ENCODE measurements at regions not wholly inside any gene's neighbourhood (a gene's known extent, or its start where the extent isn't known, plus 50 kb on each side); places are given as distances from the start of the nearest gene placed in this dataset.

DNA sequence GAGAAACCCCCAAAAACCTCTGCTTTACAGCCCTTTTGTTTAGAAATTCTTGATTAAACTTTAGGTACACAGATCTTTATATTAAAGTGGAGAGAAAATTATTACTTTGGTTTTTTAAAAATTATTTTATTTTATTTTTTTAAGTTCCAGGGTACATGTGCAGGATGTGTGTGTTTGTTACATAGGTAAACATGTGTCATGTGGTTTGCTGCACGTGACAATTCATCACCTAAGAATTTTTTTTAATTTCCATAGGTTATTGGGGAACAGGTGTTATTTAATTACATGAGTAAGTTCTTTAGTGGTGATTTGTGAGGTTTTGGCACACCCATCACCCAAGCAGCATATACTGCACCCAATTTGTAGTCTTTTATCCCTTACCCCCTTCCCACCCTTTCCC, 581.7 kb downstream of the CSNK1G3 start:
- H3K4me3 ChIP-seq (ENCODE audit: low read depth, low read length), result no peak overlapping the region

DNA sequence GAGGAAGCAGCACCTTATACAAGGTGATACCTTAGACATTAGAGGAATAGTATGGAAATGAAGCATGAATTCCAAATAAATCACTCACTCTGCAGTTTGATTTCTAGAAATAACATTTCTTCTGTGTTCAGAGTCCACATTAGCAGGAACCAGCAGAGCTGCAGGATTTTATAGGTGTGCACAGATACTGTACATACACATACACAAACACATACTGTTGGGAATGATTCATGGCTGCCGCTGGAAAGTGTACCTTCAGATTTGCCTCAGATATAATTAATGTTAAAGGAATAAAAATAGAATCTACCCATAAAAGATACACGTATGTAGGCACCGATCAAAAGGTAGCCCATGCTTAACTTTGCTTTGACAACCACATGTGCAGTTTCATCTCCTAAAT, 578.1 kb downstream of the CSNK1G3 start:
- no peak overlapping the region for H3K4me3 ChIP-seq (ENCODE audit: low read depth, low read length)

DNA sequence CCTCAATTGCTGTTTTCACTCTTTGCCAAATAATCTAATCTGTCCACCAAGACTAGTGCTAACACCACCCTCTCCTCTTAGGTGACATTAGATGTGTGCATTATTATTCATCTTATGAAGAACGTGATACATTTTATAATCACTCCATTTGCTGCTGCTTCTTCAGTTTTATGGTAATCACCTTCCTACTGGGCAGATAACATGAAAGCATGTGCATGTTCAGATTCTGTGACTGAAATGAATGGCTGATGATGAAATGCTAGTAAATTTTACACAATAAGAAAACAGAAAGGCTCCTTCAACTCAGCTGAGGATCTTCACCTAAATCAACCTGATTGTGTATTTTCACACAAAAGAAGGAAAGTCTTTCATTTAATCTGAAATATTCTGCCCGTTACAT, 577.6 kb downstream of the CSNK1G3 start:
- H3K4me3 ChIP-seq (ENCODE audit: low read depth, low read length), result no peak overlapping the region

DNA sequence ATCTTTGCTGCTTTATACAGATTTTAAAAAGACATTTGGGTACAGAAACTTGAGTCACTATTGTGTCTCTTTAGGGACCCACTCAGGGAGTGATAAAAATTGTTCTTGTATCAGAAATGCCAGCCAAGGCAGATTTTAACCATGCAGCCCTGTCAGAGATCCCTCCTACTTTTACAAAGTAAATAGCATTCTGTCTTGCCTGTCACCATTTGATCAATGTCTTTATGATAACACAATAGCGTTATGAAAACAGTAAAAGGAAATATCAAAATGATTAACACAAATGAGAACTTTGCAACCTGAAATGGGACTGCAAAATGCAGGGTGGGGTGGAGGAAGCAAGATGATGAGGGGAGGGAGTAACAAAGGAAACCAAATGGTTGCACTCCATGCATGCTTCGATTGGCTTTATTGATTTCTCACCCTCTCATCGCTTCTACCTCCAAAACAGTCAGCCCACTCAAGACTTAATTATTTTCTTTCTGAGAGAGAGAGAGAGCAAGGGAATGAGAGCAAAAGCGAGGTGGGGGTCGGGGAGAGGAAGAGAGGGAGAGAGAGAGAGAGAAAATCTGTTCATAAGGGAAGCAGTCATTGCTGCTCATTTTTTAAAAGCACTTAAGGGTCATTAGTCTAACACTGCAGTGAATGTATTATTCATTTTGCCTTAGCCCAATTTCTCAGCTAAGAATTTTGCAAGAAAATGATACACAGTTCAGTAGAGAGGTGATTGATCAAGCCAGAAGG, 576.5 kb downstream of the CSNK1G3 start:
- no peak overlapping the region for H3K4me3 ChIP-seq (ENCODE audit: low read depth, low read length)

DNA sequence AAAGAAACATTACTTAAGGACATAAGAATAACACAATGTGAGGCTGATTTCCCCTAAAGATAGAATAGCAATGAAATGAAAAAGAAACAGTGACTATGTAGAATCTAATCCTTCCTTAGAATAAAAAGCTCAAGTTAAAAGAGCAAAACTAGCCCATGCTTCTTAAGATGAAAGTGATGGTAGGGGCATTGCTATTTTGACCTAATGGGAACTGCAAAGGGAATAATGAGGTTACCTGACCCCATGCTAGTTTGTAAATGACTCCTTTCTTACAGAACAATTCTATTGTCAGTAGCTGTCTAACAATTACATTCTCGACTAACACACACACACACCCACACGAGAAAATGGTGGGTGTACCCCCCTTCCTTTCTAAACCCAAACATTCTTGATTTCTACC, 575.8 kb downstream of the CSNK1G3 start:
- H3K4me3 ChIP-seq (ENCODE audit: low read depth, low read length), result no peak overlapping the region

DNA sequence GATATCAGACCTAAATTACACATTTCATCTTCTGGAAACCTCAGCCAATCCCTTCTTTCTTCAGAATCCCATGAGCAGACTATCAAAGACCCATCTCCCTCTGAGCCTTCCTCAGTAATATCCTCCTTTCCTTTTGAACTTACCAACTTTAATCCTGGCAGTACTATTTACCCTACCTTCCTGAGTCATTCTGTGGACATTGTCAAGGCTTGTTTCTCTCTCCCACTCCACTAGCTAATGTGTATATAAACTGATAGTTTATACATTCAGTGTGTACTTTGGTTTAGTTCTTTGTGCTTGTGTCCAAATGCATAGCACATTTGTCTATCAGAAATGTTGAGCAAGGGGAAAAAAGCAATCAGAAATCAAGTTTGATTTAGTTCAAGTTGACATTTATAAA, 568.3 kb downstream of the CSNK1G3 start:
- H3K4me3 ChIP-seq (ENCODE audit: low read depth, low read length), result no peak overlapping the region

DNA sequence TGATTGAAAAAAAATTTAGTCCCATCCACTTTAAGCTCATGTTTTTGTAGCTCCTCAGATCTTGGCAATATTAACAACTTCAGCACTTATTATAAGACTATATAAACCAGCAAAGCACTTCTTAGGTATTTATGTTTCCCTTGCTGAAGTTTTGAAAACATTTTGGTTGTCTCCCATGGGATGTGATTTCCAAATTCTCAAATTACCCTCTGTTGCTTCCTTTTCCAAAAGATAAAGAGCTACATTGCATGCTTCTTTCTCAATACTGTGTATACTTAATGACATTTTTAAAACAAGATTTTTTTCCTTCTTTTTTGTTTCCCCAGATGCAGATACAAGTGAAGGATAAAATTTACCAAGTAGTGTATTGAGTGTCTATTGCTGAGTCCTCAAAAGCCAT, 567.1 kb downstream of the CSNK1G3 start:
- no peak overlapping the region for H3K4me3 ChIP-seq (ENCODE audit: low read depth, low read length)

DNA sequence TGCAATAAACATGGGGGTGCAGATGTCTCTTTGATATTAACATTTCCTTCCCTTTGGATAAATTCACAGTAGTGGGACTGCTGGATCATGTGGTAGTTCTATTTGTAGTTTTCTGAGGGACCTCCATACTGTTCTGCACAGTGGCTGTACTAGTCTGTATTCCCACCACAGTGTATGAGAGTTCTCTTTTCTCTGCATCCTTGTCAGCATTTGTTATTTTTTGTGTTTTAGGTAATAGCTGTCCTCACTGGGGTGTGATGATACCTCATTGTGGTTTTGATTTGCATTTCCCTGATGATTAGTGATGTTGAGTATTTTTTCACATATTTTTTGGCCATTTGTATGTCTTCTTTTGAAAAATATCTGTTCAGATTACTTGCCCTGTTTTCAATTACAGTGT, 562.5 kb downstream of the CSNK1G3 start:
- H3K4me3 ChIP-seq (ENCODE audit: low read depth, low read length), result no peak overlapping the region

DNA sequence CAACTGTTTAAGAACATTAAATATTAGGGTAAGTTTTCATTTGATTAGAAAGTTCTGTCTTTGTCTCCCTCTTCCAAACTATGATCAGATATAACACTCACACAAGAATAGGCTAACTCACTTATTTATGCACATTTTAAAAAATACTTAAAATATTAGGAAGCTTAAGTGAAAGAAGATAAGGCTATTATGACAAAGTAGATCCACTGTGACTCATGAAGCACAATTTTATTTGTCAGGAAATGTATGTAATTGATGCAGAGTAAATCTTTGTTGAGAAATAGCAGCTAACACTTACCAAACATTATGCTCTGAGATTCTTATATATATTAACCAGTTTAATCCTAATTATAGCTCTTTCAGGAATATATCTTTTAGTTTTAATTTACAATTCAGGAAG, 560.6 kb downstream of the CSNK1G3 start:
- H3K4me3 ChIP-seq (ENCODE audit: low read depth, low read length), result no peak overlapping the region

DNA sequence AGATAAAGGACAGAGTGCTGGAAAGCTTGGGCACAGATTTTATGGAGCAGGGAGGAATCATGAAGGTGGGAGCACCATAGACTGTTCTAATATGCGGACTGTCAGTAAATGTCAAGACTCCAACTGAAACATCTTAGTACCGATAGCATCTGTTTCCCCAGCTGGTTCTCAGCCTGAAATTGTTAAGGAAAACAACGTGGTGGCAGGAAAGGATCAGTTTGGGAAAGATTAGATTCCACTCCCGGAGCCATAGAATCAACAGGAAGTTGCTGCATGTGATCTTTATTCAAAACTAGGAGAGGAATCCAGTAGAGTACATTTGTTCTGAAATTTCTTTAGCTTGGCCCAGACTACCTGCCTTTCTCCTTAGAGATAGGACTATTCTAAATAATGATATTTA, 559.1 kb downstream of the CSNK1G3 start:
- H3K4me3 ChIP-seq (ENCODE audit: low read depth, low read length), result no peak overlapping the region

DNA sequence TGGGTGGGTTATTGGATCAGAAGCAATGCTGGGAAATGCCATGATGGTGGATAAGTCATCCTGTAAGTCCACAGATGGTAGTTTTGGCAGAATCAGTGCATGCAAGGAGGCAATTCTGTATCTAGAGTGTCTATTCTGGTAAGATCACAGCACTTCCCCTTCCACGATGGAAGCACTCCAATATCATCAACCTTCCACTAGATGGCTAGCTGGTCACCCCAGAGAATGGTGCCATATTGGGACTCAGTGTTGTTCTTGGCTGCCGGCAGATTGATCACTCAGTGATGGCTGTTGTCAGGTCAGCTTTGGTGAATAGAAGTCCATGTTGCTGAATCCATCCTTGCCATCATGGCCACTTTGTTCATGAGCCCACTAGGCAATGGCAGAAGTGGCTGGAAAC, 553.5 kb downstream of the CSNK1G3 start:
- H3K4me3 ChIP-seq (ENCODE audit: low read depth, low read length), result no peak overlapping the region

DNA sequence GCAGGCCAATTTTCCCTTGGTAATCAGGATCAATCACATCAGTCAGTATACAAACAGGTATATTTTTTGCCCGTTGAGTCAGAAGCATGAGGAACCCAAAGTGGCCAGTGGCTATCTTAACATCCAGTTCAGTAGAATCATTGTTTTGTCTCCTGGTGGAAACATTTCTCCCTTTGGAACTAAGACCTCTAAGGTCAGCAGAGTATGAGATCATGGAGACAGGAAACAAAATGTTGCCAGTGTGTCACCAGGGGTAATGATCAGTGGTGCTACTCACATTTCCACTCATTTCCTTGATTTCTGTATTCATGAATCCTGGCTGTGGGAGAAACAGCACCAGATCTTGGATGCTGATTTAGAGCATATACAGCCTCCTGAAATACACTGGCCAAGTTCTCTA, 553.0 kb downstream of the CSNK1G3 start:
- no peak overlapping the region for H3K4me3 ChIP-seq (ENCODE audit: low read depth, low read length)

DNA sequence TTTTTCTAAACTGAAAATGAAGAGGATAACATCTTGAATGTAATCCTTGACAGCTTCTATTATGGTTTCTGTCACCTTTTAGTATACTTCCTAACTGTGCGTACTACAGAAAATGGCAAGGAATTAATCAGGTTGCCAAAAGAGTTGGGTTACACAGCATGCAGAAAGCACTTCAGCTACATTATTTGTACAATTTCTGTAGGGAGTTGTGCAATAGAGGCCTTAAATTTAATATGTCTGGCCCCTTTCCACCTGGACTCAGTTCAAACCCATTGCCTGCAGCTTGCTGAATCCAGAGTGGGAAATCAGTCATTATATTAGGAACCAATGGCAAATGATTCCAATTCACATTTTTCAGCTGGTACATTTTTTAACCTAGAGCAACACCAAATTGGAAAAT, 549.7 kb downstream of the CSNK1G3 start:
- no peak overlapping the region for H3K4me3 ChIP-seq (ENCODE audit: low read depth, low read length)

DNA sequence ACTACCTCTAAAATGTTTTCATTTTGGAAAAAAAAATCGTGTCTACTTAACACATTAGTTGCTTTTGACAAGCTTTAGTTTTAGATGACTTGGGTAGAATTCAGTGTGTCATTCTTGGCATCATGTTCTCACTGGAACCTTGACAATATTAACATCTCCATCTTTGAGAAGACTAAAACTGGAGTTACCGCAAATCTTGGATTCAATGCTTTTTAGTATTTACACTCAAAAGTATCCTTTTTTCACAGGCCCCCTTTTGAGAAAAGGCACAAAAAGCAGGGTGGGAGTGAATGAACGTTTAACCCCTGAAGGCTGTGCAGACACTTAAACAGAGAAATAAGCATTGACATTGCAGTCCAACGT, 549.1 kb downstream of the CSNK1G3 start:
- H3K4me3 ChIP-seq (ENCODE audit: low read depth, low read length), result no peak overlapping the region

DNA sequence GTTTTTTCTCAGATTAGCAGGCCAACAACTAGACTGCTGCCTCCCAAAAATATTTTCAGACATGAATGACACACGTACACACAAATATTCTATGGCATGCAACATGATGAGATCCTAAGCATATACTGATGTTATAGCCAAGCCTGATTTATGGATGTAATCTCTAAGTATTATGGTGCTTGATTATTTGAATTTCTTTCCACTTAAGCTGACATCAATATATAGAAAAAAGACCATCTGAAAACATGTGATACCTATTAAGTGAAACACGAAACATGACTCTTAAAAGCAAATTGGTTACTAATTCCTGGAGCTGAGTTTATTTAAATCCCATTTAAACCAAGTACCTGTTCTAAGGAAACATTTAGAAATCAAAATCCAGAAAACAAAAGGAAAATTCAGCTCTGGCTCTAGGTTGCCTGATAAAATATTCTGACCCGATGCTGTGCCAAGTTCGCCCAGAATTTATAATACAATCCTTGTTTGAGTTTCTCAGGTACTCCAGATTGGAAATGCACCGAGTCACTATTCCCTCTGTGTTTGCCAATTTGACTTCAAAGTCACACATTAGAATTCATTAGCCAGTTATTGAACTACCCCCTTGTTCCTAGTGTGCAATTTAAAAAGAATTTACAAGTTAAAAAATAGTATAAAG, 548.6 kb downstream of the CSNK1G3 start:
- no peak overlapping the region for H3K4me3 ChIP-seq (ENCODE audit: low read depth, low read length)

DNA sequence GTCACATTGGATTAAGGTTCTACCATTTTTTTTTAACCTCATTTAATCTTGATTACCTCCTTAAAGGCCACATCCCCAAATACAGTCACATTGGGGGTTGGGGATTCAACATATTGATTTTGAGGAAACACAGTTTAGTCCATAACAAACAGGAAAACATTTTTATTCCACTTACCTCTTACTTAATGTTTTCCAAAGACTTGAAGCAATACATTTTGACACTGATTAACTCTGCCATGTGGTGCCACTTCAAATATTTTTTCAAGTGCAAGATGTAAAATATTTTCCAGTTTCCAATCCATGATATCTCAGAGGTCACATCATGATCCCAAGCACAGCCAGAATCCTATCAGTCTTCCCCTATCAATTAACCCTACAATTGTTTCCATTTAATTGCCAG, 548.0 kb downstream of the CSNK1G3 start:
- H3K4me3 ChIP-seq (ENCODE audit: low read depth, low read length), result no peak overlapping the region

DNA sequence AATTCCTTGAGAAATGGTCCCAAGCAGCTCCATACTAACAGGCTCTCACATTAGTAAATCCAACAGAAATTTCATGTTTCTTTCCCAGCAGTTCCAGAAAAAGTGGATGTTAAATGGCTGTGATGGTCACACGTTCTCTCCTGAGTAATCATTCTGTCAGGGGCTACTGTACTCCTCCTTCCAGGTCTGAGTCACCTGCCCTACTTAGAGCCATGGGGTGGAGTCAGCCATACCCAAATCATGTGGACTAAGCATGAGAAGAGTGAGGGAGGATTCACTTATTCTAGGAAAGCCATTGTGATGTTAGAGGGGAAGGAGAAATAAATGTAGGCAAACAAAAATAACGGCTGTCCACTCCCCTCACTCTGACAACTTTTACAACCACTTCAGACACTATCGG, 547.2 kb downstream of the CSNK1G3 start:
- no peak overlapping the region for H3K4me3 ChIP-seq (ENCODE audit: low read depth, low read length)

DNA sequence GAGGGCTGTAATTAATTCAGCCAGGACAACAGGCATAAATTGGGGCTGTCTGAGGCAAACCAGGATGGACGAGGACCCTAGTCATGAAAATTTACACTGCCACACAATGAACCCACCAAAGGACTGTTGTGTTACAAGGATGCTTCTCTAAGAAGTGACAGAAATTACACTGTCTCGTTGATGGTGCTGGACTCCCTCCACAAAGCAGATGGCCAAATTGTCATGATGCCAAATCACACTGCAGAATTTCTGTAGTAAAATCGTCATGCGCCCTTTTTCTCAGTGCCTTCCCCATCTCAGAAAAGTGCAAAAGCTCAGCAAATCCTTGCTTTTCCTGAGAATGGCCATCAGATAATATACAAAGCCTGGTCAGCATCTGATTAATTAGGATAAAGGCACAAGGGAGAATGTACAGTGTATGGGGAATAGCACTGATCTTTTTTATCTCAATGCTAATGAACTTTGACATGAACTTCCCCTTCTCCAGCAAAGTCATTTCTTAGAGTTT, 545.8 kb downstream of the CSNK1G3 start:
- no peak overlapping the region for H3K4me3 ChIP-seq (ENCODE audit: low read depth, low read length)

DNA sequence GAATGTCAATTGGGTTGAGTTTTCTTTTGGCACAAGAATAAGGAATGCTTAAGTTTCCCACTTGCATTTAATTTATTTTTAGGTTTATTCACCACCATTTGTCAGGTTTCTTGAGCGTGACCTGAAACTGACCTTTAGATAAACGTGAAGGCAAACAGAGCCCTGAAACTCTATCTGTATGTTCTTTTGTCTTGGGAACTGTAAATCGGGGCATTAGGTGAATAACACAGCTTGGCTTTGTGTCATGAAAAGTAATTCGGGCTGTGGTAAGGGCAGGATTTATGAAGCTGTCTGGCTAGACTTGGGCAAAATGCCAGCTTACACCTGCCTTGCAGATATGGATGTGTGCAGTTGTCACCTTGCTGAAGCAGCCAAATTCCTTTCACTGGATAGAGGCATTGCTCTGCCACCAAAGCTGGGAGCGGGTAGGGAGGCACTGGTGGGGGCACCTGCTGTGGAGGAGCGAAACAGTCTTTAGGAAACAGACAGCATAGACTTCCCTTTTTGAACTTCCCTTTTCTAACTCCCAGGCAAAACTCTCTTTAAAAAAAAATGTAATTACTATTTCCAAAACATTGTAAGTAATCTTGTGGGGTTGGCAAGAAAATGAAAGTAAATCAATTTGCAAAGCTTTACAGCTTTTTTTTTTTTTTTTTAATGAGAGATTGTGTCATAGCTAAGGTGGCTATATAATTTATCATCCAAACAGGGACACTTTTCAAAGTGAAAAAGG, 545.2 kb downstream of the CSNK1G3 start:
- no peak overlapping the region for H3K4me3 ChIP-seq (ENCODE audit: low read depth, low read length)

DNA sequence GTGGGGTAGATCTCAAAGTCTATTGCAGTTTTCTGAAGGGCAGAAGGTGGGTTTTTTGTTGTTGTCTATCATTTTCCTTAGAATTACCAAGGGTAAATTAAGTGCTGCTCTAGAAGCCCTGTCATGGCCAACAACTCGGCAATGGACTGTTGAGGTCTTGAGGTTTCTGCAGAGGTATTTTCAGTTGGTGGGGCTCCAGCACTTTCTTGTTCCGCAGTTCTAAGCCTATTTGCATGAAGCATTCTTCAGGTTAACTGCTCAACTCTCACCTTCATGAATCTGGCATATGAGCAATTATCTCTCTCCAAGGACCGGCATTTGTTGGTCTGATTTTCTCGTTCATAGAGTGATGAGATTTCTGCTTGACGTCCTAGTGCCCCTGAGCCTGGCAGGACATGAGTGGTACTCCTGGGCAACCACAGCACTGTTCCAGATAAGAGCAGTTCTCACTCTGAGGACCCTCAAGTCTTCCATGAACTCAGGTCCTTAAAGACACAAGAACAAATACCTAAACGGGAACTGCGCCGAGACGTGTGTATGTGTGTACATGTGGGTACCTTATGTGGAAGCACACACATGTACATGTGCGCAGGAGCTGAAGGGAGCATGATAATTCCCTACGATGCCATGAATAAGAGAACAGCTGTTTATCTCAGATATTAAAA, 544.5 kb downstream of the CSNK1G3 start:
- H3K4me3 ChIP-seq (ENCODE audit: low read depth, low read length), result no peak overlapping the region

DNA sequence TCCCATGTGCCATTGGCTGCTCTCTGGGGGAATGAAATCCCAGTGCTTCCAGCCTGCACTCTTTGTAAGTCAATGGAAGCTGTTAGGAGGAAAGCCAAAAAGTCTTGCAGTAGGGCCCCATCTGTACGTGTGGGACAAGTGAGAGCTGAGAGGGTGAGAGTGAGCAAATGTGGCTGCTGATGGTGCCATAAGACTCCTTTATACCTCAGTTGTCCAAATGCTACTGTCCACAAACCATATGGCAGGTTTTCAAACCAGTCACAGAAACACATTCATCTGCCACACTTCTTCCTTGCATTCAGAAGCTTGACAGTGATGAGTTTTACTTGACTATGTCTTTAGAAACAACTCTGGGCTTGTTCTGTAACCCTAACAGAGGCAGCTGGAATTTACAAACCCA, 543.8 kb downstream of the CSNK1G3 start:
- no peak overlapping the region for H3K4me3 ChIP-seq (ENCODE audit: low read depth, low read length)

DNA sequence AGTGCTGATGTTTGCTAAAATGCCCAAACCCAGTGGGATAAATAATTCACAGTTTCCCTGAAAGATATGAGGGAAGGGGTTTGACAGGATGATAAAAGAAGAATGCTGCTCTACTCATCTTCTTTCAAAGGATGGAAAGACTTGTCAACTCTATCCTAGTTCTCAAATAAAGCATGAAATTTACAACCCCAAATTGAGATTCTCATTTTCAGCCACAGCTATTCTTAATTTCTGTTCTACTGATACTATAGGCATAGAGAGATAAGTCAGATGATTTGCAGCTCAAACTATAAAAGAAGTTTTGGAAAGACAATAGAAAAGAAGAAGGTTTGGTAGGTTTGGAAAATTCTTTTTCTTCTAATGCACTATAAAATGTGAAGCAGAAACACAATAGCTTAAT, 542.6 kb downstream of the CSNK1G3 start:
- H3K4me3 ChIP-seq (ENCODE audit: low read depth, low read length), result no peak overlapping the region
